ENCODE measurements at regions not wholly inside any gene's neighbourhood (a gene's known extent, or its start where the extent isn't known, plus 50 kb on each side); places are given as distances from the start of the nearest gene placed in this dataset.

GRCh38 chr5:30041291-30041690 lies 1152.2 kb upstream of the CDH6 start:
- Histone ChIP-seq H3K4me1 (ENCODE audit: low read depth, poor library complexity, severe bottlenecking) (no peaks in the 10 kb centered on the region), H4K20me1 (ENCODE audit: insufficient read depth) (no peaks in the 10 kb centered on the region), H3K79me2 (ENCODE audit: insufficient read depth, low read depth) (no peaks in the 10 kb centered on the region), H3K4me3 (IDR thresholded peaks at IDR 0.05; ENCODE audit: insufficient read depth, low read depth, low read length) (no peak overlapping the region), H3K27ac (no peak overlapping the region), H3K9ac (no peak overlapping the region), H3K4me2 (no peak overlapping the region), H2AFZ (ENCODE audit: low read depth) (no peak overlapping the region), H3K27me3 (ENCODE audit: insufficient read depth, low read depth) (no peaks in the 10 kb centered on the region), H3K36me3 (ENCODE audit: insufficient read depth) (no peaks in the 10 kb centered on the region)
- TF ChIP-seq CTCF (conservative IDR thresholded peaks at IDR 0.05; ENCODE audit: low read depth, low read length): no peak

GRCh38 chr5:30040488-30041118 lies 1152.9 kb upstream of the CDH6 start:
- H3K4me3 ChIP-seq (IDR thresholded peaks at IDR 0.05; ENCODE audit: insufficient read depth, low read depth, low read length): no peak overlapping the region
- H3K4me1 ChIP-seq (ENCODE audit: low read depth, poor library complexity, severe bottlenecking): no peaks in the 10 kb centered on the region
- no peaks in the 10 kb centered on the region for H3K27me3 ChIP-seq (ENCODE audit: insufficient read depth, low read depth)
- H3K36me3 ChIP-seq (ENCODE audit: insufficient read depth): no peaks in the 10 kb centered on the region
- no peak overlapping the region for H3K4me2 ChIP-seq
- peak; percentile 83 for TF ChIP-seq CTCF (conservative IDR thresholded peaks at IDR 0.05; ENCODE audit: low read depth, low read length)
- H3K79me2 ChIP-seq (ENCODE audit: insufficient read depth, low read depth): no peaks in the 10 kb centered on the region
- no peak overlapping the region for H3K9ac ChIP-seq
- H3K27ac ChIP-seq: no peak overlapping the region
- no peaks in the 10 kb centered on the region for H4K20me1 ChIP-seq (ENCODE audit: insufficient read depth)
- H2AFZ ChIP-seq (ENCODE audit: low read depth): no peak overlapping the region

- Histone ChIP-seq H3K4me3 (IDR thresholded peaks at IDR 0.05; ENCODE audit: insufficient read depth, low read depth, low read length) (no peak overlapping the region), H3K79me2 (ENCODE audit: insufficient read depth, low read depth) (no peaks in the 10 kb centered on the region), H3K36me3 (ENCODE audit: insufficient read depth) (no peaks in the 10 kb centered on the region), H3K4me2 (no peak overlapping the region), H3K4me1 (ENCODE audit: low read depth, poor library complexity, severe bottlenecking) (no peaks in the 10 kb centered on the region), H2AFZ (ENCODE audit: low read depth) (no peak overlapping the region), H3K9ac (no peak overlapping the region), H3K27me3 (ENCODE audit: insufficient read depth, low read depth) (no peaks in the 10 kb centered on the region), H4K20me1 (ENCODE audit: insufficient read depth) (no peaks in the 10 kb centered on the region), H3K27ac (no peak overlapping the region)
- TF ChIP-seq CTCF (conservative IDR thresholded peaks at IDR 0.05; ENCODE audit: low read depth, low read length): no peak
Observed at GRCh38 chr5:30039379-30039778, 1154.1 kb upstream of the CDH6 start.

GRCh38 chr5:30034870-30035269 lies 1158.6 kb upstream of the CDH6 start:
- Histone ChIP-seq H3K27ac (no peak overlapping the region), H3K4me2 (no peak overlapping the region), H3K36me3 (ENCODE audit: insufficient read depth) (no peaks in the 10 kb centered on the region), H4K20me1 (ENCODE audit: insufficient read depth) (no peaks in the 10 kb centered on the region), H3K4me3 (IDR thresholded peaks at IDR 0.05; ENCODE audit: insufficient read depth, low read depth, low read length) (no peak overlapping the region), H3K79me2 (ENCODE audit: insufficient read depth, low read depth) (no peaks in the 10 kb centered on the region), H2AFZ (ENCODE audit: low read depth) (no peak overlapping the region), H3K27me3 (ENCODE audit: insufficient read depth, low read depth) (no peaks in the 10 kb centered on the region), H3K4me1 (ENCODE audit: low read depth, poor library complexity, severe bottlenecking) (no peaks in the 10 kb centered on the region), H3K9ac (no peak overlapping the region)
- no peak for TF ChIP-seq CTCF (conservative IDR thresholded peaks at IDR 0.05; ENCODE audit: low read depth, low read length)
